ENCODE measurements at regions not wholly inside any gene's neighbourhood (a gene's known extent, or its start where the extent isn't known, plus 50 kb on each side); places are given as distances from the start of the nearest gene placed in this dataset.
A peak's percentile ranks its signal among the peaks of the same experiment; 100 is the strongest.

GRCh38 chr4:179751669-179752068 lies 2309.4 kb upstream of the AGA start:
- no peak for DNase-seq

GRCh38 chr4:179755322-179755721 lies 2313.1 kb upstream of the AGA start:
- DNase-seq, result peak; percentile 59

GRCh38 chr4:179757641-179758040 lies 2315.4 kb upstream of the AGA start:
- peak; percentile 68 for DNase-seq

GRCh38 chr4:179762840-179763239 lies 2320.6 kb upstream of the AGA start:
- DNase-seq, result no peak

- no peak for DNase-seq
These were observed 2324.7 kb upstream of the AGA start for GRCh38 chr4:179766938-179767337.

- no peak for DNase-seq
These were observed 2326.8 kb upstream of the AGA start for GRCh38 chr4:179768996-179769395.

GRCh38 chr4:179797738-179798137 lies 2355.5 kb upstream of the AGA start:
- DNase-seq, result no peak

- DNase-seq, result no peak
These were observed 2361.6 kb upstream of the AGA start for GRCh38 chr4:179803857-179804256.

GRCh38 chr4:179804440-179804839 lies 2362.2 kb upstream of the AGA start:
- peak; percentile 16 for DNase-seq

- no peak for DNase-seq
These were observed 2375.1 kb upstream of the AGA start for GRCh38 chr4:179817317-179817716.

- no peak for DNase-seq
These were observed 2381.1 kb upstream of the AGA start for GRCh38 chr4:179823342-179823741.

GRCh38 chr4:179831274-179831673 lies 2389.0 kb upstream of the AGA start:
- no peak for DNase-seq

GRCh38 chr4:179836179-179837075 lies 2394.2 kb upstream of the AGA start:
- peak; percentile 58 for DNase-seq

- DNase-seq, result peak; percentile 4
These were observed 2399.8 kb upstream of the TENM3 start for GRCh38 chr4:179843370-179843769.

GRCh38 chr4:179855469-179855868 lies 2387.7 kb upstream of the TENM3 start:
- DNase-seq, result no peak

GRCh38 chr4:179858221-179858620 lies 2385.0 kb upstream of the TENM3 start:
- no peak for DNase-seq

GRCh38 chr4:179867300-179867878 lies 2375.8 kb upstream of the TENM3 start:
- DNase-seq, result peak; percentile 77

- peak; percentile 9 for DNase-seq
These were observed 2371.5 kb upstream of the TENM3 start for GRCh38 chr4:179871726-179872125.

- no peak for DNase-seq
These were observed 2370.4 kb upstream of the TENM3 start for GRCh38 chr4:179872755-179873154.

- DNase-seq, result no peak
These were observed 2362.4 kb upstream of the TENM3 start for GRCh38 chr4:179880756-179881155.

- no peak for DNase-seq
These were observed 2349.0 kb upstream of the TENM3 start for GRCh38 chr4:179894066-179894778.

- no peak for DNase-seq
These were observed 2323.6 kb upstream of the TENM3 start for GRCh38 chr4:179919587-179919986.

GRCh38 chr4:179927473-179927872 lies 2315.7 kb upstream of the TENM3 start:
- no peak for DNase-seq

GRCh38 chr4:179941911-179942310 lies 2301.3 kb upstream of the TENM3 start:
- peak; percentile 52 for DNase-seq
